HCT116 (cell line): ENCODE measurements at regions not wholly inside any gene's neighbourhood (a gene's known extent, or its start where the extent isn't known, plus 50 kb on each side); places are given as distances from the start of the nearest gene placed in this dataset.

Source experiments
- ATAC-seq: fragments of 200-7000 bp; cut with Tn5 transposase; 2 replicates; pipeline ENCODE4 v1.9.1; 2020; ENCODE audit warnings: mild to moderate bottlenecking, moderate library complexity
- BruUV-seq: library from RNA; stranded (reverse); fragments of 400-500 nt; replicated peaks from 2 replicates; lab custom pipeline; 2021; lab: Mats Ljungman, UMichigan
- CTCF ChIA-PET: fragments of 300-600 bp; sonication (Branson Sonifier 250); formaldehyde crosslinking; loops from one replicate; lab custom pipeline; 2021; ENCODE audit warnings: antibody characterized with exemption; lab: Charles Lee
- POLR2A ChIA-PET: fragments of 300-600, 350-600 bp; sonication (Branson Sonifier 250); formaldehyde crosslinking; loops from one replicate; lab custom pipeline; 2021; ENCODE audit warnings: antibody characterized with exemption; lab: Charles Lee
- RAD21 ChIA-PET, 2 experiments: fragments of 300-600 bp; sonication (Branson Sonifier 250); formaldehyde crosslinking; loops; one replicate each; lab custom pipeline; 2023; ENCODE audit warnings: low total read pairs in 2 of 2; ENCODE audit not compliant: uncharacterized antibody in 2 of 2, unreplicated experiment in 2 of 2, low non-redundant PET in 1 of 2; lab: Charles Lee
- DNase-seq: peaks from one replicate; pipeline ENCODE4 v3.0.0-alpha.2; 2010; ENCODE audit warnings: low read depth, low spot score
- H2AFZ ChIP-seq: fragments of 200-600 bp; shearing (Covaris generic), sonication (generic); 2 replicates; pipeline ENCODE4 v1.6.1; 2017; ENCODE audit warnings: low read depth, mixed run types, mixed read lengths, antibody characterized with exemption, low read length; ENCODE audit not compliant: poor library complexity, severe bottlenecking
- H3K27ac ChIP-seq: 2 replicates; pipeline ENCODE4 v1.5.1; 2012; ENCODE audit warnings: low read depth, low read length
- H3K27me3 ChIP-seq: fragments of 200-600 bp; sonication (generic); 2 replicates; pipeline ENCODE4 v1.6.1; 2016; ENCODE audit warnings: mixed run types, low read length, mixed read lengths; ENCODE audit not compliant: insufficient read depth
- H3K36me3 ChIP-seq, 2 experiments: fragments of 200-500 bp in 1 of 2; fragments of 200-600 bp in 1 of 2; sonication (Bioruptor generic) in 1 of 2; sonication (generic) in 1 of 2; 2 replicates each; pipeline versions ENCODE4 v1.5.1 to v1.6.1; 2014 to 2016; ENCODE audit warnings: low read length in 2 of 2, inconsistent platforms in 1 of 2, mixed read lengths in 1 of 2, mixed run types in 1 of 2; ENCODE audit not compliant: insufficient read depth in 2 of 2, control insufficient read depth in 1 of 2
- H3K4me1 ChIP-seq, 2 experiments: fragments of 200-600 bp in 1 of 2; sonication (generic) in 1 of 2; 2 replicates each; pipeline versions ENCODE4 v1.5.1 to v1.6.1; 2012 to 2017; ENCODE audit warnings: low read length in 2 of 2, inconsistent platforms in 1 of 2, mild to moderate bottlenecking in 1 of 2, mixed read lengths in 1 of 2, mixed run types in 1 of 2, moderate library complexity in 1 of 2; ENCODE audit not compliant: insufficient read depth in 2 of 2, control insufficient read depth in 1 of 2
- H3K4me2 ChIP-seq: fragments of 200-600 bp; sonication (generic); 2 replicates; pipeline ENCODE4 v1.6.1; 2017; ENCODE audit warnings: mixed run types, low read length, mixed read lengths
- H3K4me3 ChIP-seq, 2 experiments: fragments of 200-600 bp in 1 of 2; sonication (generic) in 1 of 2; replicated peaks in 1 of 2; 2 replicates each; pipeline ENCODE4 v1.5.1; 2011 to 2016; ENCODE audit warnings: low read length in 2 of 2, control low read depth in 1 of 2, low read depth in 1 of 2, mild to moderate bottlenecking in 1 of 2, mixed read lengths in 1 of 2, mixed run types in 1 of 2
- H3K79me2 ChIP-seq: fragments of 200-600 bp; sonication (generic); 2 replicates; pipeline ENCODE4 v1.6.1; 2017; ENCODE audit warnings: mild to moderate bottlenecking, mixed run types, low read length, moderate library complexity, mixed read lengths; ENCODE audit not compliant: insufficient read depth
- H3K9ac ChIP-seq: fragments of 200-600 bp; sonication (generic); 2 replicates; pipeline ENCODE4 v1.6.1; 2016; ENCODE audit warnings: low read length, mixed read lengths
- H3K9me2 ChIP-seq: fragments of 200-600 bp; sonication (generic), shearing (Covaris generic); 2 replicates; pipeline ENCODE4 v1.6.1; 2017; ENCODE audit warnings: mixed run types, mild to moderate bottlenecking, moderate library complexity; ENCODE audit not compliant: insufficient read depth
- H3K9me3 ChIP-seq, 2 experiments: fragments of 200-500 bp in 1 of 2; fragments of 200-600 bp in 1 of 2; sonication (Bioruptor generic) in 1 of 2; sonication (generic) in 1 of 2; 2 replicates each; pipeline ENCODE4 v1.6.1; 2014 to 2017; ENCODE audit warnings: low read length in 2 of 2, mixed read lengths in 2 of 2, inconsistent platforms in 1 of 2, low read depth in 1 of 2, mild to moderate bottlenecking in 1 of 2, mixed run types in 1 of 2, moderate library complexity in 1 of 2; ENCODE audit not compliant: control insufficient read depth in 1 of 2, insufficient read depth in 1 of 2
- H4K20me1 ChIP-seq: fragments of 200-600 bp; sonication (generic), shearing (Covaris generic); 2 replicates; pipeline ENCODE4 v1.6.1; 2017; ENCODE audit warnings: mixed run types, mild to moderate bottlenecking, moderate library complexity; ENCODE audit not compliant: insufficient read depth
- CBX3 ChIP-seq: IDR thresholded peaks from 2 replicates; pipeline ENCODE4 v1.6.1; 2012; ENCODE audit warnings: low read depth
- CEBPB ChIP-seq: IDR thresholded peaks from 2 replicates; pipeline ENCODE4 v1.6.1; 2012; ENCODE audit warnings: low read depth
- CTCF ChIP-seq, 3 experiments: fragments of 200-600 bp in 1 of 3; sonication (generic) in 1 of 3; IDR thresholded peaks in 2 of 3; conservative IDR thresholded peaks in 1 of 3; 2 replicates each; pipeline ENCODE4 v1.5.1; 2012 to 2017; ENCODE audit warnings: low read depth in 2 of 3, low read length in 2 of 3, antibody characterized with exemption in 1 of 3, borderline replicate concordance in 1 of 3, control low read depth in 1 of 3, mild to moderate bottlenecking in 1 of 3, mixed read lengths in 1 of 3, mixed run types in 1 of 3, moderate library complexity in 1 of 3; ENCODE audit not compliant: insufficient read depth in 1 of 3
- EGR1 ChIP-seq: IDR thresholded peaks from 2 replicates; pipeline ENCODE4 v1.6.1; 2012; ENCODE audit warnings: low read depth
- ELF1 ChIP-seq: IDR thresholded peaks from 2 replicates; pipeline ENCODE4 v1.6.1; 2012; ENCODE audit warnings: low read depth, borderline replicate concordance
- EZH2 ChIP-seq: fragments of 200-600 bp; sonication (generic); IDR thresholded peaks from 2 replicates; pipeline ENCODE4 v1.6.1; 2017; ENCODE audit warnings: antibody characterized with exemption, mixed run types
- EZH2phosphoT487 ChIP-seq: fragments of 200-600 bp; IDR thresholded peaks from 2 replicates; pipeline ENCODE4 v1.6.1; 2018; ENCODE audit warnings: antibody characterized with exemption, borderline replicate concordance
- FOSL1 ChIP-seq: IDR thresholded peaks from 2 replicates; pipeline ENCODE4 v1.6.1; 2012; ENCODE audit warnings: low read depth
- JUND ChIP-seq: IDR thresholded peaks from 2 replicates; pipeline ENCODE4 v1.6.1; 2012
- POLR2A ChIP-seq: IDR thresholded peaks from 2 replicates; pipeline ENCODE4 v1.7.0; 2011; ENCODE audit warnings: borderline replicate concordance; ENCODE audit not compliant: insufficient read depth, insufficient read length; ENCODE audit errors: extremely low read depth
- POLR2AphosphoS5 ChIP-seq: IDR thresholded peaks from 2 replicates; pipeline ENCODE4 v1.6.1; 2011; ENCODE audit warnings: mild to moderate bottlenecking, low read depth, low read length, moderate library complexity
- RAD21 ChIP-seq: IDR thresholded peaks from 2 replicates; pipeline ENCODE4 v1.6.1; 2012; ENCODE audit warnings: low read depth, mild to moderate bottlenecking
- REST ChIP-seq: IDR thresholded peaks from 2 replicates; pipeline ENCODE4 v1.6.1; 2012; ENCODE audit warnings: low read depth
- SIN3A ChIP-seq: IDR thresholded peaks from 2 replicates; pipeline ENCODE4 v1.6.1; 2012; ENCODE audit warnings: low read depth
- SP1 ChIP-seq: IDR thresholded peaks from 2 replicates; pipeline ENCODE4 v1.6.1; 2012; ENCODE audit warnings: low read depth
- SRF ChIP-seq: IDR thresholded peaks from 2 replicates; pipeline ENCODE4 v1.6.1; 2012; ENCODE audit warnings: low read depth
- TCF7L2 ChIP-seq: IDR thresholded peaks from 2 replicates; pipeline ENCODE4 v1.7.0; 2011; ENCODE audit warnings: borderline replicate concordance, inconsistent platforms; ENCODE audit not compliant: insufficient read depth, insufficient read length; ENCODE audit errors: extremely low read depth
- ZFX ChIP-seq: fragments of 450-650 bp; IDR thresholded peaks from 2 replicates; pipeline ENCODE4 v1.6.1; 2017
- ZNF274 ChIP-seq: fragments of 200-500 bp; sonication (Bioruptor generic); IDR thresholded peaks from 2 replicates; pipeline ENCODE4 v1.6.1; 2014; ENCODE audit warnings: mild to moderate bottlenecking, low read depth, low read length, inconsistent platforms
- intact Hi-C: fragments of 100-400 bp; cut with micrococcal nuclease; formaldehyde crosslinking; loops from 2 replicates; pipeline ENCODE4 v1.10.0; 2022

GRCh38 chr12:90078344-90078743 is 369.7 kb upstream of the ATP2B1 start:
- H3K9me3 ChIP-seq: no peaks in the 10 kb centered on the region
- no peak for TF ChIP-seq ELF1
- TF ChIP-seq ZNF274: no peak
- no peak for TF ChIP-seq POLR2AphosphoS5
- TF ChIP-seq TCF7L2: no peak
- TF ChIP-seq SRF: no peak
- TF ChIP-seq SIN3A: no peak
- TF ChIP-seq FOSL1: no peak
- H2AFZ ChIP-seq: no peak overlapping the region
- no peaks in the 10 kb centered on the region for H3K4me1 ChIP-seq
- no peak overlapping the region for H3K4me3 ChIP-seq
- H3K27ac ChIP-seq: no peak overlapping the region
- ATAC-seq (no peak), DNase-seq (no peak)
- ChIA-PET RAD21 (no interaction called here), CTCF (no interaction called here), POLR2A (no interaction called here)
- no peaks in the 10 kb centered on the region for H3K79me2 ChIP-seq
- H4K20me1 ChIP-seq: no peaks in the 10 kb centered on the region
- H3K9me2 ChIP-seq: no peaks in the 10 kb centered on the region
- H3K4me2 ChIP-seq: no peak overlapping the region
- no peaks in the 10 kb centered on the region for H3K36me3 ChIP-seq
- H3K27me3 ChIP-seq: no peaks in the 10 kb centered on the region
- H3K9ac ChIP-seq: no peak overlapping the region
- no TSS peak for BruUV-seq
- intact Hi-C loops: no loop called here

- ChIA-PET RAD21 (no interaction called here), POLR2A (no interaction called here), CTCF (no interaction called here)
- H3K4me2 ChIP-seq: no peak overlapping the region
- intact Hi-C loops: no loop called here
- no peaks in the 10 kb centered on the region for H4K20me1 ChIP-seq
- no peaks in the 10 kb centered on the region for H3K9me3 ChIP-seq
- no peaks in the 10 kb centered on the region for H3K36me3 ChIP-seq
- no peak overlapping the region for H3K9ac ChIP-seq
- H3K27ac ChIP-seq: no peak overlapping the region
- DNase-seq (no peak), ATAC-seq (no peak)
- no peaks in the 10 kb centered on the region for H3K27me3 ChIP-seq
- H3K9me2 ChIP-seq: no peaks in the 10 kb centered on the region
- no peak overlapping the region for H3K4me3 ChIP-seq
- H3K4me1 ChIP-seq: no peaks in the 10 kb centered on the region
- no TSS peak for BruUV-seq
- H2AFZ ChIP-seq: no peak overlapping the region
- H3K79me2 ChIP-seq: no peaks in the 10 kb centered on the region
- TF ChIP-seq CBX3 (no peak), SIN3A (no peak), ZNF274 (no peak), ZFX (no peak), JUND (no peak), CEBPB (no peak), RAD21 (no peak), EZH2phosphoT487 (no peak), CTCF (IDR thresholded peaks at IDR 0.05 in 2 of 3, conservative IDR thresholded peaks at IDR 0.05 in 1 of 3; ENCODE audit: borderline replicate concordance in 1 of 3, insufficient read depth in 1 of 3, low read depth in 2 of 3, low read length in 2 of 3) (no peak), POLR2AphosphoS5 (no peak), REST (no peak), SP1 (no peak), EGR1 (no peak), EZH2 (no peak), ELF1 (no peak), POLR2A (no peak), SRF (no peak)
Observed at GRCh38 chr12:90077756-90078155, 369.1 kb upstream of the ATP2B1 start.
